GM12878 (cell line): ENCODE measurements at regions not wholly inside any gene's neighbourhood (a gene's known extent, or its start where the extent isn't known, plus 50 kb on each side); places are given as distances from the start of the nearest gene placed in this dataset.

ENCODE experiments used
- ATAC-seq: fragments of 200-7000 bp; cut with Tn5 transposase; 3 replicates; pipeline ENCODE4 v1.9.1; 2020; ENCODE audit warnings: mild to moderate bottlenecking, moderate library complexity
- BruUV-seq: library from RNA; stranded (reverse); fragments of 400-500 nt; replicated peaks from 2 replicates; lab custom pipeline; 2021; lab: Mats Ljungman, UMichigan
- CTCF ChIA-PET: fragments of 300-600 bp; sonication (Branson Sonifier 250); formaldehyde crosslinking; extraction: SDS; loops from one replicate; lab custom pipeline; 2021; ENCODE audit warnings: inconsistent platforms; lab: Yijun Ruan, JAX
- POLR2A ChIA-PET: fragments of 350-600 bp; formaldehyde crosslinking; extraction: SDS; loops from one replicate; lab custom pipeline; 2021; ENCODE audit warnings: inconsistent platforms; lab: Charles Lee
- RAD21 ChIA-PET: fragments of 300-600 bp; sonication (Branson Sonifier 250); formaldehyde crosslinking; loops from one replicate; lab custom pipeline; 2023; ENCODE audit warnings: antibody characterized with exemption; ENCODE audit not compliant: unreplicated experiment; lab: Charles Lee
- SMC1A ChIA-PET: fragments of 300-600 bp; sonication (Branson Sonifier 250); formaldehyde crosslinking; loops from one replicate; lab custom pipeline; 2023; ENCODE audit not compliant: unreplicated experiment, uncharacterized antibody; lab: Charles Lee
- DNase-seq: peaks from one replicate; pipeline ENCODE4 v3.0.0-alpha.2; 2011; ENCODE audit warnings: low read depth, low spot score
- FAIRE-seq: peaks from 3 replicates; lab custom pipeline; 2011; peaks lifted over from hg19 to GRCh38; lab: Jason Lieb, UNC
- H2AFZ ChIP-seq: 2 replicates; pipeline ENCODE4 v1.6.0; 2011; ENCODE audit warnings: low read depth, low read length, control low read depth; ENCODE audit not compliant: control insufficient read depth
- H3K27ac ChIP-seq: 2 replicates; pipeline ENCODE4 v1.5.1; 2011; ENCODE audit warnings: control low read depth; ENCODE audit not compliant: control insufficient read depth, insufficient read depth
- H3K27me3 ChIP-seq, 2 experiments: replicated peaks in 1 of 2; 2 replicates each; pipeline versions ENCODE4 v1.6.0 to v1.6.1; 2011; ENCODE audit warnings: low read length in 1 of 2; ENCODE audit not compliant: control insufficient read depth in 2 of 2, insufficient read depth in 2 of 2
- H3K36me3 ChIP-seq, 2 experiments: 2 replicates each; pipeline ENCODE4 v1.5.1; 2011; ENCODE audit warnings: low read length in 1 of 2; ENCODE audit not compliant: control insufficient read depth in 2 of 2, insufficient read depth in 2 of 2
- H3K4me1 ChIP-seq: 2 replicates; pipeline ENCODE4 v1.6.1; 2011; ENCODE audit warnings: mild to moderate bottlenecking, low read length, moderate library complexity, mixed read lengths; ENCODE audit not compliant: control insufficient read depth, insufficient read depth
- H3K4me2 ChIP-seq: 2 replicates; pipeline ENCODE4 v1.6.0; 2011; ENCODE audit warnings: control low read depth; ENCODE audit not compliant: control insufficient read depth, insufficient read depth
- H3K4me3 ChIP-seq: fragments of 200-600 bp; sonication (generic); 2 replicates; pipeline ENCODE4 v1.5.1; 2016
- H3K79me2 ChIP-seq: 2 replicates; pipeline ENCODE4 v1.6.0; 2011; ENCODE audit warnings: low read length; ENCODE audit not compliant: control insufficient read depth, insufficient read depth
- H3K9ac ChIP-seq: 2 replicates; pipeline ENCODE4 v1.8.0; 2011; ENCODE audit warnings: low read length, control low read depth, mixed read lengths; ENCODE audit not compliant: control insufficient read depth, insufficient read depth
- H3K9me3 ChIP-seq: replicated peaks from 3 replicates; pipeline ENCODE4 v1.5.1; 2011; ENCODE audit warnings: mild to moderate bottlenecking, low read length; ENCODE audit not compliant: control insufficient read depth, insufficient read depth
- H4K20me1 ChIP-seq: 2 replicates; pipeline ENCODE4 v1.6.0; 2011; ENCODE audit not compliant: control insufficient read depth, insufficient read depth
- BMI1 ChIP-seq: fragments of 450-650 bp; IDR thresholded peaks from 2 replicates; pipeline ENCODE4 v1.6.1; 2016; ENCODE audit warnings: mild to moderate bottlenecking, moderate library complexity, borderline replicate concordance
- CBX3 ChIP-seq: fragments of 200-600 bp; sonication (generic); IDR thresholded peaks from 2 replicates; pipeline ENCODE4 v1.6.1; 2016; ENCODE audit warnings: low read depth, borderline replicate concordance
- CHD2 ChIP-seq: IDR thresholded peaks from 2 replicates; pipeline ENCODE4 v1.6.1; 2011; ENCODE audit warnings: low read depth, low read length, improper control_type of control experiment, borderline replicate concordance
- DPF2 ChIP-seq: fragments of 450-650 bp; IDR thresholded peaks from 2 replicates; pipeline ENCODE4 v1.6.1; 2017; ENCODE audit warnings: mild to moderate bottlenecking
- FOXM1 ChIP-seq: IDR thresholded peaks from 2 replicates; pipeline ENCODE4 v1.6.1; 2012; ENCODE audit warnings: low read depth, mild to moderate bottlenecking, inconsistent platforms, low read length, moderate library complexity
- HCFC1 ChIP-seq: fragments of 150-350 bp; IDR thresholded peaks from 2 replicates; pipeline ENCODE4 v1.6.1; 2014; ENCODE audit warnings: low read length
- JUND ChIP-seq: IDR thresholded peaks from 2 replicates; pipeline ENCODE4 v1.6.1; 2012; ENCODE audit warnings: low read depth, mild to moderate bottlenecking, low read length, improper control_type of control experiment, moderate library complexity
- MEF2B ChIP-seq: fragments of 450-650 bp; IDR thresholded peaks from 2 replicates; pipeline ENCODE4 v1.6.1; 2018; ENCODE audit warnings: mild to moderate bottlenecking, moderate library complexity; ENCODE audit not compliant: partially characterized antibody, poor library complexity, severe bottlenecking
- RUNX3 ChIP-seq: IDR thresholded peaks from 2 replicates; pipeline ENCODE4 v1.6.1; 2012; ENCODE audit warnings: low read length, inconsistent platforms
- SP1 ChIP-seq: IDR thresholded peaks from one replicate; pipeline ENCODE4 v1.6.1; 2011; ENCODE audit warnings: low read depth, low read length
- ZBTB4 ChIP-seq: fragments of 450-650 bp; formaldehyde crosslinking; IDR thresholded peaks from 2 replicates; pipeline ENCODE4 v1.4.0; 2022; ENCODE audit warnings: mild to moderate bottlenecking, moderate library complexity
- in situ Hi-C: fragments of 300-500 bp; cut with MboI; formaldehyde crosslinking; loops from 9 replicates; pipeline ENCODE4 v1.14.3; 2018; ENCODE audit warnings: mixed read lengths
- intact Hi-C: fragments of 100-400 bp; cut with micrococcal nuclease; formaldehyde crosslinking; loops from one replicate; pipeline ENCODE4 v1.14.2; 2022; ENCODE audit not compliant: unreplicated experiment

GRCh38 chr7:94252971-94253370 lies 141.7 kb upstream of the COL1A2 start:
- FAIRE-seq = no peak
- in situ Hi-C loops = no loop called here
- H3K4me3 ChIP-seq = no peak overlapping the region
- no peaks in the 10 kb centered on the region for H3K4me1 ChIP-seq
- no peaks in the 10 kb centered on the region for H3K79me2 ChIP-seq
- SMC1A ChIA-PET = no interaction called here
- H3K4me2 ChIP-seq = no peak overlapping the region
- no peaks in the 10 kb centered on the region for H3K36me3 ChIP-seq
- ATAC-seq = no peak
- H2AFZ ChIP-seq = no peak overlapping the region
- H3K9me3 ChIP-seq = no peaks in the 10 kb centered on the region
- TF ChIP-seq RUNX3 (no peak), CHD2 (no peak), BMI1 (no peak), JUND (no peak), CBX3 (no peak), SP1 (no peak), MEF2B (no peak), FOXM1 (no peak), DPF2 (no peak), ZBTB4 (CRISPR knock-in tag) (no peak), HCFC1 (no peak)
- H3K27me3 ChIP-seq = no peaks in the 10 kb centered on the region
- CTCF ChIA-PET = no interaction called here
- H3K27ac ChIP-seq = no peak overlapping the region
- H3K9ac ChIP-seq = no peak overlapping the region
- intact Hi-C loops = no loop called here
- no TSS peak for BruUV-seq
- no peaks in the 10 kb centered on the region for H4K20me1 ChIP-seq
- RAD21 ChIA-PET = no interaction called here
- no peak for DNase-seq
- POLR2A ChIA-PET = no interaction called here
